PC-3 (cell line): ENCODE measurements at regions not wholly inside any gene's neighbourhood (a gene's known extent, or its start where the extent isn't known, plus 50 kb on each side); places are given as distances from the start of the nearest gene placed in this dataset.

Experiments
- ATAC-seq: fragments of 200-7000 bp; cut with Tn5 transposase; 2 replicates; pipeline ENCODE4 v1.9.1; 2020; ENCODE audit warnings: mild to moderate bottlenecking, moderate library complexity
- BruUV-seq: library from RNA; stranded (reverse); fragments of 400-500 nt; replicated peaks from 2 replicates; lab custom pipeline; 2021; lab: Mats Ljungman, UMichigan
- CTCF ChIA-PET: fragments of 300-600 bp; sonication (Branson Sonifier 250); formaldehyde crosslinking; loops from one replicate; lab custom pipeline; 2022; ENCODE audit warnings: antibody characterized with exemption; lab: Charles Lee
- POLR2A ChIA-PET: fragments of 300-600 bp; sonication (Branson Sonifier 250); formaldehyde crosslinking; loops from one replicate; lab custom pipeline; 2022; ENCODE audit warnings: antibody characterized with exemption; ENCODE audit not compliant: unreplicated experiment; lab: Charles Lee
- DNase-seq: peaks from one replicate; pipeline ENCODE4 v3.0.0-alpha.2; 2015
- H2AFZ ChIP-seq: fragments of 300-600 bp; sonication (generic); 2 replicates; pipeline ENCODE4 v1.6.0; 2016; ENCODE audit warnings: antibody characterized with exemption, low read length
- H3F3A ChIP-seq: fragments of 300-600 bp; sonication (generic); one replicate; pipeline ENCODE4 v1.6.0; 2017; ENCODE audit warnings: antibody characterized with exemption, low read length, control low read depth, mild to moderate bottlenecking; ENCODE audit not compliant: unreplicated experiment
- H3K27ac ChIP-seq: fragments of 300-600 bp; sonication (generic); 2 replicates; pipeline ENCODE4 v1.5.1; 2016; ENCODE audit warnings: mild to moderate bottlenecking, low read length
- H3K27me3 ChIP-seq: fragments of 300-600 bp; sonication (generic); 2 replicates; pipeline ENCODE4 v1.6.1; 2016; ENCODE audit warnings: low read length, mixed read lengths
- H3K36me3 ChIP-seq: fragments of 300-600 bp; sonication (generic); 2 replicates; pipeline ENCODE4 v1.6.1; 2016; ENCODE audit warnings: low read depth, mixed run types, low read length, mixed read lengths
- H3K4me1 ChIP-seq: fragments of 300-600 bp; sonication (generic); 2 replicates; pipeline ENCODE4 v1.5.1; 2016; ENCODE audit warnings: low read length; ENCODE audit not compliant: insufficient read depth
- H3K4me2 ChIP-seq: fragments of 300-600 bp; sonication (generic); 2 replicates; pipeline ENCODE4 v1.6.0; 2016; ENCODE audit warnings: low read length
- H3K4me3 ChIP-seq: fragments of 300-600 bp; sonication (generic); 2 replicates; pipeline ENCODE4 v1.5.1; 2016; ENCODE audit warnings: mild to moderate bottlenecking, low read length, mixed read lengths
- H3K79me2 ChIP-seq: fragments of 300-600 bp; sonication (generic); 2 replicates; pipeline ENCODE4 v1.6.1; 2017; ENCODE audit warnings: low read length, mixed read lengths
- H3K9ac ChIP-seq: fragments of 300-600 bp; sonication (generic); 2 replicates; pipeline ENCODE4 v1.6.0; 2016; ENCODE audit warnings: mild to moderate bottlenecking, low read length
- H3K9me2 ChIP-seq: fragments of 300-600 bp; sonication (generic); replicated peaks from 2 replicates; pipeline ENCODE4 v1.6.1; 2016; ENCODE audit warnings: mixed run types, low read length, mixed read lengths
- H3K9me3 ChIP-seq: fragments of 300-600 bp; sonication (generic); 2 replicates; pipeline ENCODE4 v1.6.1; 2016; ENCODE audit warnings: low read length, mixed read lengths
- H4K20me1 ChIP-seq: fragments of 300-600 bp; sonication (generic); 2 replicates; pipeline ENCODE4 v1.6.1; 2016; ENCODE audit warnings: low read length, mixed read lengths
- EZH2 ChIP-seq: fragments of 300-600 bp; sonication (generic); IDR thresholded peaks from one replicate; pipeline ENCODE4 v1.6.1; 2017; ENCODE audit warnings: antibody characterized with exemption, mild to moderate bottlenecking, low read length; ENCODE audit not compliant: unreplicated experiment
- EZH2phosphoT487 ChIP-seq: fragments of 300-600 bp; sonication (generic); IDR thresholded peaks from 2 replicates; pipeline ENCODE4 v1.6.1; 2018; ENCODE audit warnings: mild to moderate bottlenecking, antibody characterized with exemption, low read length, borderline replicate concordance
- intact Hi-C: fragments of 100-400 bp; cut with micrococcal nuclease; formaldehyde crosslinking; loops from 2 replicates; pipeline ENCODE4 v1.9.0; 2023
- TF ChIP-seq, protein P1 (sequence below): fragments of 300-600 bp; sonication (generic); conservative IDR thresholded peaks from 2 replicates; pipeline ENCODE4 v1.5.1; 2017; ENCODE audit warnings: antibody characterized with exemption, low read depth, mild to moderate bottlenecking, low read length

GRCh38 chr1:208347191-208347590 is 103.0 kb upstream of the PLXNA2 start:
- intact Hi-C loops, result no loop called here
- no peak overlapping the region for H3K4me2 ChIP-seq
- no peak for TF ChIP-seq EZH2
- TF ChIP-seq, protein P1, sequence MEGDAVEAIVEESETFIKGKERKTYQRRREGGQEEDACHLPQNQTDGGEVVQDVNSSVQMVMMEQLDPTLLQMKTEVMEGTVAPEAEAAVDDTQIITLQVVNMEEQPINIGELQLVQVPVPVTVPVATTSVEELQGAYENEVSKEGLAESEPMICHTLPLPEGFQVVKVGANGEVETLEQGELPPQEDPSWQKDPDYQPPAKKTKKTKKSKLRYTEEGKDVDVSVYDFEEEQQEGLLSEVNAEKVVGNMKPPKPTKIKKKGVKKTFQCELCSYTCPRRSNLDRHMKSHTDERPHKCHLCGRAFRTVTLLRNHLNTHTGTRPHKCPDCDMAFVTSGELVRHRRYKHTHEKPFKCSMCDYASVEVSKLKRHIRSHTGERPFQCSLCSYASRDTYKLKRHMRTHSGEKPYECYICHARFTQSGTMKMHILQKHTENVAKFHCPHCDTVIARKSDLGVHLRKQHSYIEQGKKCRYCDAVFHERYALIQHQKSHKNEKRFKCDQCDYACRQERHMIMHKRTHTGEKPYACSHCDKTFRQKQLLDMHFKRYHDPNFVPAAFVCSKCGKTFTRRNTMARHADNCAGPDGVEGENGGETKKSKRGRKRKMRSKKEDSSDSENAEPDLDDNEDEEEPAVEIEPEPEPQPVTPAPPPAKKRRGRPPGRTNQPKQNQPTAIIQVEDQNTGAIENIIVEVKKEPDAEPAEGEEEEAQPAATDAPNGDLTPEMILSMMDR, result no peak
- no peak overlapping the region for H3K27ac ChIP-seq
- H2AFZ ChIP-seq, result no peak overlapping the region
- BruUV-seq, result no TSS peak
- ChIA-PET CTCF (no interaction called here), POLR2A (no interaction called here)
- no peaks in the 10 kb centered on the region for H4K20me1 ChIP-seq
- H3K4me3 ChIP-seq, result no peak overlapping the region
- no peak overlapping the region for H3K9ac ChIP-seq
- no peaks in the 10 kb centered on the region for H3K79me2 ChIP-seq
- no peaks in the 10 kb centered on the region for H3K9me2 ChIP-seq
- no peaks in the 10 kb centered on the region for H3F3A ChIP-seq
- no peaks in the 10 kb centered on the region for H3K9me3 ChIP-seq
- peaks cover 19% of the 10 kb centered on the region for H3K4me1 ChIP-seq
- no peak for ATAC-seq
- DNase-seq, result no peak
- H3K36me3 ChIP-seq, result no peaks in the 10 kb centered on the region
- H3K27me3 ChIP-seq, result no peaks in the 10 kb centered on the region

- CTCF ChIA-PET, result no interaction called here
- Histone ChIP-seq H3K4me1 (peaks cover 4% of the 10 kb centered on the region), H3K9me3 (no peaks in the 10 kb centered on the region), H3K9me2 (no peaks in the 10 kb centered on the region), H3K4me2 (no peak overlapping the region), H4K20me1 (no peaks in the 10 kb centered on the region), H2AFZ (no peak overlapping the region), H3K36me3 (no peaks in the 10 kb centered on the region), H3K27me3 (no peaks in the 10 kb centered on the region), H3K9ac (no peak overlapping the region), H3K27ac (no peak overlapping the region), H3K79me2 (no peaks in the 10 kb centered on the region), H3K4me3 (no peak overlapping the region), H3F3A (no peaks in the 10 kb centered on the region)
- no peak for DNase-seq
- intact Hi-C loops, result no loop called here
- no TSS peak for BruUV-seq
- no peak for ATAC-seq
- POLR2A ChIA-PET, result no interaction called here
- TF ChIP-seq, protein P1, result no peak
- TF ChIP-seq EZH2phosphoT487 (no peak), EZH2 (no peak)
These were observed 105.6 kb upstream of the PLXNA2 start for GRCh38 chr1:208349694-208350330.

GRCh38 chr1:208350815-208351214 is 106.6 kb upstream of the PLXNA2 start:
- ChIA-PET CTCF (no interaction called here), POLR2A (no interaction called here)
- Histone ChIP-seq H3K27ac (no peak overlapping the region), H3K36me3 (no peaks in the 10 kb centered on the region), H3K4me3 (no peak overlapping the region), H3K79me2 (no peaks in the 10 kb centered on the region), H4K20me1 (no peaks in the 10 kb centered on the region), H3K27me3 (no peaks in the 10 kb centered on the region), H3K9me3 (no peaks in the 10 kb centered on the region), H2AFZ (no peak overlapping the region), H3F3A (no peaks in the 10 kb centered on the region), H3K4me2 (no peak overlapping the region), H3K9ac (no peak overlapping the region), H3K4me1 (no peaks in the 10 kb centered on the region), H3K9me2 (no peaks in the 10 kb centered on the region)
- BruUV-seq, result no TSS peak
- ATAC-seq, result no peak
- DNase-seq, result no peak
- intact Hi-C loops, result no loop called here
- TF ChIP-seq EZH2 (no peak), EZH2phosphoT487 (no peak)
- TF ChIP-seq, protein P1, result no peak
